HCT116 (cell line): ENCODE measurements at regions not wholly inside any gene's neighbourhood (a gene's known extent, or its start where the extent isn't known, plus 50 kb on each side); places are given as distances from the start of the nearest gene placed in this dataset.

Source experiments
- ATAC-seq: fragments of 200-7000 bp; cut with Tn5 transposase; 2 replicates; pipeline ENCODE4 v1.9.1; 2020; ENCODE audit warnings: mild to moderate bottlenecking, moderate library complexity
- BruUV-seq: library from RNA; stranded (reverse); fragments of 400-500 nt; replicated peaks from 2 replicates; lab custom pipeline; 2021; lab: Mats Ljungman, UMichigan
- CTCF ChIA-PET: fragments of 300-600 bp; sonication (Branson Sonifier 250); formaldehyde crosslinking; loops from one replicate; lab custom pipeline; 2021; ENCODE audit warnings: antibody characterized with exemption; lab: Charles Lee
- POLR2A ChIA-PET: fragments of 300-600, 350-600 bp; sonication (Branson Sonifier 250); formaldehyde crosslinking; loops from one replicate; lab custom pipeline; 2021; ENCODE audit warnings: antibody characterized with exemption; lab: Charles Lee
- RAD21 ChIA-PET, 2 experiments: fragments of 300-600 bp; sonication (Branson Sonifier 250); formaldehyde crosslinking; loops; one replicate each; lab custom pipeline; 2023; ENCODE audit warnings: low total read pairs in 2 of 2; ENCODE audit not compliant: uncharacterized antibody in 2 of 2, unreplicated experiment in 2 of 2, low non-redundant PET in 1 of 2; lab: Charles Lee
- DNase-seq: peaks from one replicate; pipeline ENCODE4 v3.0.0-alpha.2; 2010; ENCODE audit warnings: low read depth, low spot score
- H2AFZ ChIP-seq: fragments of 200-600 bp; shearing (Covaris generic), sonication (generic); 2 replicates; pipeline ENCODE4 v1.6.1; 2017; ENCODE audit warnings: low read depth, mixed run types, mixed read lengths, antibody characterized with exemption, low read length; ENCODE audit not compliant: poor library complexity, severe bottlenecking
- H3K27ac ChIP-seq: 2 replicates; pipeline ENCODE4 v1.5.1; 2012; ENCODE audit warnings: low read depth, low read length
- H3K27me3 ChIP-seq: fragments of 200-600 bp; sonication (generic); 2 replicates; pipeline ENCODE4 v1.6.1; 2016; ENCODE audit warnings: mixed run types, low read length, mixed read lengths; ENCODE audit not compliant: insufficient read depth
- H3K36me3 ChIP-seq, 2 experiments: fragments of 200-500 bp in 1 of 2; fragments of 200-600 bp in 1 of 2; sonication (Bioruptor generic) in 1 of 2; sonication (generic) in 1 of 2; 2 replicates each; pipeline versions ENCODE4 v1.5.1 to v1.6.1; 2014 to 2016; ENCODE audit warnings: low read length in 2 of 2, inconsistent platforms in 1 of 2, mixed read lengths in 1 of 2, mixed run types in 1 of 2; ENCODE audit not compliant: insufficient read depth in 2 of 2, control insufficient read depth in 1 of 2
- H3K4me1 ChIP-seq, 2 experiments: fragments of 200-600 bp in 1 of 2; sonication (generic) in 1 of 2; 2 replicates each; pipeline versions ENCODE4 v1.5.1 to v1.6.1; 2012 to 2017; ENCODE audit warnings: low read length in 2 of 2, inconsistent platforms in 1 of 2, mild to moderate bottlenecking in 1 of 2, mixed read lengths in 1 of 2, mixed run types in 1 of 2, moderate library complexity in 1 of 2; ENCODE audit not compliant: insufficient read depth in 2 of 2, control insufficient read depth in 1 of 2
- H3K4me2 ChIP-seq: fragments of 200-600 bp; sonication (generic); 2 replicates; pipeline ENCODE4 v1.6.1; 2017; ENCODE audit warnings: mixed run types, low read length, mixed read lengths
- H3K4me3 ChIP-seq, 2 experiments: fragments of 200-600 bp in 1 of 2; sonication (generic) in 1 of 2; replicated peaks in 1 of 2; 2 replicates each; pipeline ENCODE4 v1.5.1; 2011 to 2016; ENCODE audit warnings: low read length in 2 of 2, control low read depth in 1 of 2, low read depth in 1 of 2, mild to moderate bottlenecking in 1 of 2, mixed read lengths in 1 of 2, mixed run types in 1 of 2
- H3K79me2 ChIP-seq: fragments of 200-600 bp; sonication (generic); 2 replicates; pipeline ENCODE4 v1.6.1; 2017; ENCODE audit warnings: mild to moderate bottlenecking, mixed run types, low read length, moderate library complexity, mixed read lengths; ENCODE audit not compliant: insufficient read depth
- H3K9ac ChIP-seq: fragments of 200-600 bp; sonication (generic); 2 replicates; pipeline ENCODE4 v1.6.1; 2016; ENCODE audit warnings: low read length, mixed read lengths
- H3K9me2 ChIP-seq: fragments of 200-600 bp; sonication (generic), shearing (Covaris generic); 2 replicates; pipeline ENCODE4 v1.6.1; 2017; ENCODE audit warnings: mixed run types, mild to moderate bottlenecking, moderate library complexity; ENCODE audit not compliant: insufficient read depth
- H3K9me3 ChIP-seq, 2 experiments: fragments of 200-500 bp in 1 of 2; fragments of 200-600 bp in 1 of 2; sonication (Bioruptor generic) in 1 of 2; sonication (generic) in 1 of 2; 2 replicates each; pipeline ENCODE4 v1.6.1; 2014 to 2017; ENCODE audit warnings: low read length in 2 of 2, mixed read lengths in 2 of 2, inconsistent platforms in 1 of 2, low read depth in 1 of 2, mild to moderate bottlenecking in 1 of 2, mixed run types in 1 of 2, moderate library complexity in 1 of 2; ENCODE audit not compliant: control insufficient read depth in 1 of 2, insufficient read depth in 1 of 2
- H4K20me1 ChIP-seq: fragments of 200-600 bp; sonication (generic), shearing (Covaris generic); 2 replicates; pipeline ENCODE4 v1.6.1; 2017; ENCODE audit warnings: mixed run types, mild to moderate bottlenecking, moderate library complexity; ENCODE audit not compliant: insufficient read depth
- ATF3 ChIP-seq: IDR thresholded peaks from 2 replicates; pipeline ENCODE4 v1.6.1; 2012
- CBX3 ChIP-seq: IDR thresholded peaks from 2 replicates; pipeline ENCODE4 v1.6.1; 2012; ENCODE audit warnings: low read depth
- CEBPB ChIP-seq: IDR thresholded peaks from 2 replicates; pipeline ENCODE4 v1.6.1; 2012; ENCODE audit warnings: low read depth
- CTCF ChIP-seq, 3 experiments: fragments of 200-600 bp in 1 of 3; sonication (generic) in 1 of 3; IDR thresholded peaks in 2 of 3; conservative IDR thresholded peaks in 1 of 3; 2 replicates each; pipeline ENCODE4 v1.5.1; 2012 to 2017; ENCODE audit warnings: low read depth in 2 of 3, low read length in 2 of 3, antibody characterized with exemption in 1 of 3, borderline replicate concordance in 1 of 3, control low read depth in 1 of 3, mild to moderate bottlenecking in 1 of 3, mixed read lengths in 1 of 3, mixed run types in 1 of 3, moderate library complexity in 1 of 3; ENCODE audit not compliant: insufficient read depth in 1 of 3
- ELF1 ChIP-seq: IDR thresholded peaks from 2 replicates; pipeline ENCODE4 v1.6.1; 2012; ENCODE audit warnings: low read depth, borderline replicate concordance
- FOSL1 ChIP-seq: IDR thresholded peaks from 2 replicates; pipeline ENCODE4 v1.6.1; 2012; ENCODE audit warnings: low read depth
- JUND ChIP-seq: IDR thresholded peaks from 2 replicates; pipeline ENCODE4 v1.6.1; 2012
- POLR2A ChIP-seq: IDR thresholded peaks from 2 replicates; pipeline ENCODE4 v1.7.0; 2011; ENCODE audit warnings: borderline replicate concordance; ENCODE audit not compliant: insufficient read depth, insufficient read length; ENCODE audit errors: extremely low read depth
- POLR2AphosphoS5 ChIP-seq: IDR thresholded peaks from 2 replicates; pipeline ENCODE4 v1.6.1; 2011; ENCODE audit warnings: mild to moderate bottlenecking, low read depth, low read length, moderate library complexity
- RAD21 ChIP-seq: IDR thresholded peaks from 2 replicates; pipeline ENCODE4 v1.6.1; 2012; ENCODE audit warnings: low read depth, mild to moderate bottlenecking
- REST ChIP-seq: IDR thresholded peaks from 2 replicates; pipeline ENCODE4 v1.6.1; 2012; ENCODE audit warnings: low read depth
- SP1 ChIP-seq: IDR thresholded peaks from 2 replicates; pipeline ENCODE4 v1.6.1; 2012; ENCODE audit warnings: low read depth
- SRF ChIP-seq: IDR thresholded peaks from 2 replicates; pipeline ENCODE4 v1.6.1; 2012; ENCODE audit warnings: low read depth
- TCF7L2 ChIP-seq: IDR thresholded peaks from 2 replicates; pipeline ENCODE4 v1.7.0; 2011; ENCODE audit warnings: borderline replicate concordance, inconsistent platforms; ENCODE audit not compliant: insufficient read depth, insufficient read length; ENCODE audit errors: extremely low read depth
- ZBTB33 ChIP-seq: IDR thresholded peaks from 2 replicates; pipeline ENCODE4 v1.6.1; 2011; ENCODE audit warnings: mild to moderate bottlenecking, low read length, moderate library complexity; ENCODE audit not compliant: insufficient replicate concordance; ENCODE audit errors: extremely low read depth
- ZFX ChIP-seq: fragments of 450-650 bp; IDR thresholded peaks from 2 replicates; pipeline ENCODE4 v1.6.1; 2017
- intact Hi-C: fragments of 100-400 bp; cut with micrococcal nuclease; formaldehyde crosslinking; loops from 2 replicates; pipeline ENCODE4 v1.10.0; 2022

GRCh38 chr1:238331557-238331956, 440.8 kb upstream of the ZP4 start:
- CTCF ChIA-PET, result no interaction called here

More at GRCh38 chr1:238331557-238331956, 440.8 kb upstream of the ZP4 start:
- ChIA-PET POLR2A (no interaction called here), RAD21 (no interaction called here)
- no peaks in the 10 kb centered on the region for H4K20me1 ChIP-seq
- no peaks in the 10 kb centered on the region for H3K9me2 ChIP-seq
- BruUV-seq, result no TSS peak
- no peak overlapping the region for H2AFZ ChIP-seq
- no peaks in the 10 kb centered on the region for H3K36me3 ChIP-seq
- no peak overlapping the region for H3K27ac ChIP-seq
- no peak for DNase-seq
- no peaks in the 10 kb centered on the region for H3K4me1 ChIP-seq
- H3K27me3 ChIP-seq, result no peaks in the 10 kb centered on the region
- no peak for TF ChIP-seq SRF
- no peak for TF ChIP-seq CBX3
- no peak for TF ChIP-seq POLR2A
- TF ChIP-seq ZFX, result no peak
- no peak for TF ChIP-seq RAD21
- no peak for TF ChIP-seq CTCF (IDR thresholded peaks at IDR 0.05 in 2 of 3, conservative IDR thresholded peaks at IDR 0.05 in 1 of 3; ENCODE audit: borderline replicate concordance in 1 of 3, insufficient read depth in 1 of 3, low read depth in 2 of 3, low read length in 2 of 3)
- TF ChIP-seq SP1, result no peak
- TF ChIP-seq POLR2AphosphoS5, result no peak
- TF ChIP-seq REST, result no peak
- TF ChIP-seq CEBPB, result no peak
- no peak for TF ChIP-seq FOSL1
- TF ChIP-seq TCF7L2, result no peak
- no peak for TF ChIP-seq JUND
- no peak for TF ChIP-seq ATF3
- TF ChIP-seq ZBTB33, result no peak
- no peak for TF ChIP-seq ELF1
- no peak overlapping the region for H3K4me2 ChIP-seq
- no peaks in the 10 kb centered on the region for H3K79me2 ChIP-seq
- intact Hi-C loops, result no loop called here
- no peak overlapping the region for H3K9ac ChIP-seq
- H3K9me3 ChIP-seq, result peaks cover 0 to 29% of the 10 kb centered on the region in 2 experiments; a peak in 2 of 4 replicates
- H3K4me3 ChIP-seq, result no peak overlapping the region
- ATAC-seq, result no peak
